ENCODE measurements at regions not wholly inside any gene's neighbourhood (a gene's known extent, or its start where the extent isn't known, plus 50 kb on each side); places are given as distances from the start of the nearest gene placed in this dataset.

- no peak for DNase-seq
- Histone ChIP-seq H3K9me3 (replicated peaks; ENCODE audit: insufficient read depth, low read length) (no peaks in the 10 kb centered on the region), H3K9ac (ENCODE audit: low read length) (no peak overlapping the region), H3K9me2 (replicated peaks; ENCODE audit: insufficient read depth, low read length) (no peaks in the 10 kb centered on the region), H3K4me1 (ENCODE audit: low read length) (no peaks in the 10 kb centered on the region), H2AFZ (ENCODE audit: low read length) (no peak overlapping the region), H3K4me2 (ENCODE audit: low read depth, low read length) (no peak overlapping the region), H3K27me3 (replicated peaks; ENCODE audit: insufficient read depth, low read length) (no peaks in the 10 kb centered on the region), H3K27ac (ENCODE audit: low read length) (no peak overlapping the region), H4K20me1 (ENCODE audit: insufficient read depth, low read length) (no peaks in the 10 kb centered on the region), H3K79me2 (ENCODE audit: low read length) (no peaks in the 10 kb centered on the region), H3K4me3 (ENCODE audit: low read length) (no peak overlapping the region), H3K36me3 (replicated peaks; ENCODE audit: insufficient read depth, low read length) (no peaks in the 10 kb centered on the region), H3F3A (ENCODE audit: insufficient read depth, low read length) (no peaks in the 10 kb centered on the region)
- TF ChIP-seq EZH2phosphoT487 (IDR thresholded peaks at IDR 0.05; ENCODE audit: low read length) (no peak), EZH2 (optimal IDR thresholded peaks at IDR 0.05; ENCODE audit: low read depth, low read length) (no peak), CTCF (IDR thresholded peaks at IDR 0.05; ENCODE audit: low read length) (no peak)
Measured at GRCh38 chr18:71529703-71530303, 1014.3 kb downstream of the CBLN2 start.

- Histone ChIP-seq H3K4me2 (ENCODE audit: low read depth, low read length) (no peak overlapping the region), H3K9ac (ENCODE audit: low read length) (no peak overlapping the region), H2AFZ (ENCODE audit: low read length) (no peak overlapping the region), H3K9me2 (replicated peaks; ENCODE audit: insufficient read depth, low read length) (no peaks in the 10 kb centered on the region), H3F3A (ENCODE audit: insufficient read depth, low read length) (no peaks in the 10 kb centered on the region), H3K27me3 (replicated peaks; ENCODE audit: insufficient read depth, low read length) (no peaks in the 10 kb centered on the region), H3K9me3 (replicated peaks; ENCODE audit: insufficient read depth, low read length) (no peaks in the 10 kb centered on the region), H4K20me1 (ENCODE audit: insufficient read depth, low read length) (no peaks in the 10 kb centered on the region), H3K4me1 (ENCODE audit: low read length) (no peaks in the 10 kb centered on the region), H3K27ac (ENCODE audit: low read length) (no peak overlapping the region), H3K36me3 (replicated peaks; ENCODE audit: insufficient read depth, low read length) (no peaks in the 10 kb centered on the region), H3K4me3 (ENCODE audit: low read length) (no peak overlapping the region), H3K79me2 (ENCODE audit: low read length) (no peaks in the 10 kb centered on the region)
- no peak for DNase-seq
- TF ChIP-seq EZH2 (optimal IDR thresholded peaks at IDR 0.05; ENCODE audit: low read depth, low read length): no peak
- TF ChIP-seq CTCF (IDR thresholded peaks at IDR 0.05; ENCODE audit: low read length): no peak
- no peak for TF ChIP-seq EZH2phosphoT487 (IDR thresholded peaks at IDR 0.05; ENCODE audit: low read length)
Measured at GRCh38 chr18:71523483-71524435, 1020.4 kb downstream of the CBLN2 start.

GRCh38 chr18:71505526-71505925 is 1038.6 kb downstream of the CBLN2 start:
- no peak overlapping the region for H3K9ac ChIP-seq (ENCODE audit: low read length)
- DNase-seq: no peak
- no peaks in the 10 kb centered on the region for H3K9me3 ChIP-seq (replicated peaks; ENCODE audit: insufficient read depth, low read length)
- no peak overlapping the region for H2AFZ ChIP-seq (ENCODE audit: low read length)
- H4K20me1 ChIP-seq (ENCODE audit: insufficient read depth, low read length): no peaks in the 10 kb centered on the region
- no peaks in the 10 kb centered on the region for H3K4me1 ChIP-seq (ENCODE audit: low read length)
- H3K9me2 ChIP-seq (replicated peaks; ENCODE audit: insufficient read depth, low read length): no peaks in the 10 kb centered on the region
- H3F3A ChIP-seq (ENCODE audit: insufficient read depth, low read length): no peaks in the 10 kb centered on the region
- no peak overlapping the region for H3K27ac ChIP-seq (ENCODE audit: low read length)
- H3K27me3 ChIP-seq (replicated peaks; ENCODE audit: insufficient read depth, low read length): no peaks in the 10 kb centered on the region
- H3K36me3 ChIP-seq (replicated peaks; ENCODE audit: insufficient read depth, low read length): no peaks in the 10 kb centered on the region
- H3K4me3 ChIP-seq (ENCODE audit: low read length): no peak overlapping the region
- TF ChIP-seq CTCF (IDR thresholded peaks at IDR 0.05; ENCODE audit: low read length) (no peak), EZH2 (optimal IDR thresholded peaks at IDR 0.05; ENCODE audit: low read depth, low read length) (no peak), EZH2phosphoT487 (IDR thresholded peaks at IDR 0.05; ENCODE audit: low read length) (no peak)
- no peaks in the 10 kb centered on the region for H3K79me2 ChIP-seq (ENCODE audit: low read length)
- no peak overlapping the region for H3K4me2 ChIP-seq (ENCODE audit: low read depth, low read length)
